Medulla oblongata (tissue), 1 donor: ENCODE measurements at regions not wholly inside any gene's neighbourhood (a gene's known extent, or its start where the extent isn't known, plus 50 kb on each side); places are given as distances from the start of the nearest gene placed in this dataset.
A peak's percentile ranks its signal among the peaks of the same experiment; 100 is the strongest.

Source experiments
- DNase-seq: peaks from one replicate; pipeline ENCODE4 v3.0.0-alpha.2; 2015; ENCODE audit errors: extremely low spot score

- no peak for DNase-seq
Observed at GRCh38 chr14:96931751-96932150, 134.6 kb downstream of the VRK1 start.

- DNase-seq, result no peak
Observed at GRCh38 chr14:96934638-96935330, 137.6 kb downstream of the VRK1 start.

GRCh38 chr14:96938946-96939345 is 141.8 kb downstream of the VRK1 start:
- no peak for DNase-seq

- DNase-seq, result no peak
Observed at GRCh38 chr14:96940009-96940408, 142.8 kb downstream of the VRK1 start.

GRCh38 chr14:96944297-96944696 is 147.1 kb downstream of the VRK1 start:
- no peak for DNase-seq

- DNase-seq, result no peak
Observed at GRCh38 chr14:96945721-96946120, 148.5 kb downstream of the VRK1 start.

GRCh38 chr14:96949594-96949993 is 152.4 kb downstream of the VRK1 start:
- DNase-seq, result peak; percentile 42

- no peak for DNase-seq
Observed at GRCh38 chr14:96951511-96951910, 154.3 kb downstream of the VRK1 start.

- no peak for DNase-seq
Observed at GRCh38 chr14:96953087-96953874, 156.1 kb downstream of the VRK1 start.

- DNase-seq, result no peak
Observed at GRCh38 chr14:96953875-96954185, 156.6 kb downstream of the VRK1 start.

GRCh38 chr14:96956464-96957239 is 159.5 kb downstream of the VRK1 start:
- DNase-seq, result no peak

- no peak for DNase-seq
Observed at GRCh38 chr14:96958057-96958456, 160.9 kb downstream of the VRK1 start.

- DNase-seq, result no peak
Observed at GRCh38 chr14:96959992-96960391, 162.8 kb downstream of the VRK1 start.

GRCh38 chr14:96960598-96961116 is 163.5 kb downstream of the VRK1 start:
- DNase-seq, result no peak

- DNase-seq, result no peak
Observed at GRCh38 chr14:96961895-96962294, 164.7 kb downstream of the VRK1 start.

GRCh38 chr14:96962337-96962736 is 165.2 kb downstream of the VRK1 start:
- DNase-seq, result peak; percentile 25

GRCh38 chr14:96964726-96965415 is 167.7 kb downstream of the VRK1 start:
- no peak for DNase-seq

- no peak for DNase-seq
Observed at GRCh38 chr14:96965885-96966595, 168.9 kb downstream of the VRK1 start.

GRCh38 chr14:96975116-96975515 is 177.9 kb downstream of the VRK1 start:
- DNase-seq, result no peak

- no peak for DNase-seq
Observed at GRCh38 chr14:96978525-96979272, 181.5 kb downstream of the VRK1 start.
